ENCODE measurements at regions not wholly inside any gene's neighbourhood (a gene's known extent, or its start where the extent isn't known, plus 50 kb on each side); places are given as distances from the start of the nearest gene placed in this dataset.

GRCh38 chr14:53858345-53858684 lies 98.3 kb downstream of the BMP4 start:
- no peak for TF ChIP-seq CTCF (IDR thresholded peaks at IDR 0.05)
- H3K4me1 Mint-ChIP-seq (ENCODE audit: low read depth): no peaks in the 10 kb centered on the region
- H3K4me3 Mint-ChIP-seq: no peak overlapping the region
- H3K9me3 Mint-ChIP-seq: no peaks in the 10 kb centered on the region; the same call in 1 of the 2 replicates
- H3K36me3 Mint-ChIP-seq (ENCODE audit: low read depth): no peaks in the 10 kb centered on the region
- no peak overlapping the region for H3K27ac Mint-ChIP-seq
- DNase-seq: no peak
- H3K27me3 Mint-ChIP-seq (ENCODE audit: insufficient read depth): peaks cover 9% of the 10 kb centered on the region; the same call in 1 of the 2 replicates

- H3K9me3 Mint-ChIP-seq: no peaks in the 10 kb centered on the region; the same call in 1 of the 2 replicates
- peaks cover 9% of the 10 kb centered on the region; the same call in 1 of the 2 replicates for H3K27me3 Mint-ChIP-seq (ENCODE audit: insufficient read depth)
- H3K4me1 Mint-ChIP-seq (ENCODE audit: low read depth): peaks cover 1% of the 10 kb centered on the region; the same call in 1 of the 2 replicates
- H3K27ac Mint-ChIP-seq: no peak overlapping the region
- H3K4me3 Mint-ChIP-seq: no peak overlapping the region
- DNase-seq: no peak
- no peak for TF ChIP-seq CTCF (IDR thresholded peaks at IDR 0.05)
- no peaks in the 10 kb centered on the region for H3K36me3 Mint-ChIP-seq (ENCODE audit: low read depth)
Observed at GRCh38 chr14:53857625-53858344, 98.8 kb downstream of the BMP4 start.

- no peak overlapping the region for H3K27ac Mint-ChIP-seq
- TF ChIP-seq CTCF (IDR thresholded peaks at IDR 0.05): no peak
Observed at GRCh38 chr14:53855574-53855973, 101.1 kb downstream of the BMP4 start.

GRCh38 chr14:53855127-53855526 lies 101.5 kb downstream of the BMP4 start:
- peaks cover 28% of the 10 kb centered on the region for H3K4me1 Mint-ChIP-seq (ENCODE audit: low read depth)
- no peak overlapping the region for H3K27ac Mint-ChIP-seq
- H3K9me3 Mint-ChIP-seq: no peaks in the 10 kb centered on the region; the same call in 1 of the 2 replicates
- no peak for TF ChIP-seq CTCF (IDR thresholded peaks at IDR 0.05)
- peaks cover 7% of the 10 kb centered on the region; the same call in 1 of the 2 replicates for H3K27me3 Mint-ChIP-seq (ENCODE audit: insufficient read depth)
- no peak overlapping the region for H3K4me3 Mint-ChIP-seq
- no peaks in the 10 kb centered on the region for H3K36me3 Mint-ChIP-seq (ENCODE audit: low read depth)
- no peak for DNase-seq

More at GRCh38 chr14:53855574-53855973, 101.1 kb downstream of the BMP4 start:
- no peaks in the 10 kb centered on the region; the same call in 1 of the 2 replicates for H3K9me3 Mint-ChIP-seq
- no peaks in the 10 kb centered on the region for H3K36me3 Mint-ChIP-seq (ENCODE audit: low read depth)
- no peak overlapping the region for H3K4me3 Mint-ChIP-seq
- peaks cover 23% of the 10 kb centered on the region for H3K4me1 Mint-ChIP-seq (ENCODE audit: low read depth)
- peaks cover 7% of the 10 kb centered on the region; the same call in 1 of the 2 replicates for H3K27me3 Mint-ChIP-seq (ENCODE audit: insufficient read depth)
- DNase-seq: no peak

- Mint-ChIP-seq H3K9me3 (no peaks in the 10 kb centered on the region; the same call in 1 of the 2 replicates), H3K27ac (peak overlapping the region; percentile 57), H3K4me3 (peak overlapping the region; percentile 44), H3K27me3 (ENCODE audit: insufficient read depth) (no peaks in the 10 kb centered on the region), H3K36me3 (ENCODE audit: low read depth) (no peaks in the 10 kb centered on the region), H3K4me1 (ENCODE audit: low read depth) (peaks cover 30% of the 10 kb centered on the region)
- no peak for TF ChIP-seq CTCF (IDR thresholded peaks at IDR 0.05)
- DNase-seq: peak; percentile 24
Observed at GRCh38 chr14:53851394-53852090, 105.1 kb downstream of the BMP4 start.

All from HFFc6 (cell line).